Nephron progenitor cell (in vitro differentiated cells): ENCODE measurements at regions not wholly inside any gene's neighbourhood (a gene's known extent, or its start where the extent isn't known, plus 50 kb on each side); places are given as distances from the start of the nearest gene placed in this dataset.
A peak's percentile ranks its signal among the peaks of the same experiment; 100 is the strongest.

Experiments used
- DNase-seq: peaks from one replicate; pipeline ENCODE4 v3.0.0; 2021
- H3K27ac Mint-ChIP-seq: 2 replicates; pipeline ENCODE4 v1.8.0; 2021; ENCODE audit warnings: mild to moderate bottlenecking, moderate library complexity, mixed read lengths
- H3K27me3 Mint-ChIP-seq: 2 replicates; pipeline ENCODE4 v1.8.0; 2021; ENCODE audit warnings: mild to moderate bottlenecking, low read depth, mixed read lengths; ENCODE audit not compliant: poor library complexity
- H3K36me3 Mint-ChIP-seq: 2 replicates; pipeline ENCODE4 v1.8.0; 2021; ENCODE audit warnings: low read depth, mixed read lengths
- H3K4me1 Mint-ChIP-seq: 2 replicates; pipeline ENCODE4 v1.8.0; 2021; ENCODE audit warnings: mixed read lengths
- H3K4me3 Mint-ChIP-seq: 2 replicates; pipeline ENCODE4 v1.8.0; 2021; ENCODE audit warnings: mild to moderate bottlenecking, moderate library complexity, mixed read lengths
- H3K9me3 Mint-ChIP-seq: 2 replicates; pipeline ENCODE4 v1.8.0; 2021; ENCODE audit warnings: mild to moderate bottlenecking, moderate library complexity, mixed read lengths
- CTCF ChIP-seq: fragments of 200-600 bp; sonication (generic); IDR thresholded peaks from 2 replicates; pipeline ENCODE4 v1.5.0; 2021; ENCODE audit warnings: antibody characterized with exemption

DNA sequence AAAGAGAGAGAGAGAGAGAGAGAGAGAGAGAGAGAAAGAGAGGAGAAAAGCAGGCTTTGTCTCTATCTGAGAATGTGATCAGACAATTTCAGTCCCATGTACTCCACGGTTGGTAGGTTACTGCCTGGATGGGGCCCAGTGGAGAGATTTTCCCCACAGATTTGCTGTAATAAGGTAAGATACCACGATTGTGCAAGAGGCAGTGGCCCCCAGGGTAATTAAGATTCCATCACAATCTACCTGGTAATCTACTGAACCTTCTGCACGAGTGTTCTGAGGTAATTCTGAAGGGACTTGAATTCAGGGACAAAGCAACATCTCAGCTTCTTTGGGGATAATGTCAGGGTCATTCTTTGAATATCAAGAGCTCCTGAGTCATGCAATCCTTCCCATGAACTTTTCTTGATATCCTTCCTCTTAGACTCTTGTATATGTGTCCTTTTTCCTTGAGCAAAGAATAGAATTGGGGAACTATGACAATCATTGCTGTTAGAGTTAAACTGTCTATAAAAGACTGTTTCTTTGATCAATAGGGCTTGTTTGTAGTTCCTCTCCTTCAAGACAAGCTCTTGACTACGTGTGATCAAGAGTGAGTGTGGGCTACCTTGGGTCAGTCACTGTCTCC, 306.6 kb downstream of the MAF start:
- H3K27me3 Mint-ChIP-seq = peaks cover 15% of the 10 kb centered on the region
- H3K9me3 Mint-ChIP-seq = peaks cover 4% of the 10 kb centered on the region
- TF ChIP-seq CTCF = no peak
- no peak overlapping the region for H3K4me3 Mint-ChIP-seq
- no peak for DNase-seq
- H3K4me1 Mint-ChIP-seq = peaks cover 42% of the 10 kb centered on the region
- H3K27ac Mint-ChIP-seq = no peak overlapping the region
- no peaks in the 10 kb centered on the region for H3K36me3 Mint-ChIP-seq

- Mint-ChIP-seq H3K9me3 (peaks cover 5% of the 10 kb centered on the region), H3K4me3 (no peak overlapping the region), H3K27ac (no peak overlapping the region), H3K4me1 (peaks cover 23% of the 10 kb centered on the region), H3K36me3 (no peaks in the 10 kb centered on the region), H3K27me3 (peaks cover 11% of the 10 kb centered on the region)
- DNase-seq = no peak
- no peak for TF ChIP-seq CTCF
Observed at GRCh38 chr16:79288066-79288465, 312.5 kb downstream of the MAF start.

GRCh38 chr16:79287424-79287917, 313.1 kb downstream of the MAF start:
- Mint-ChIP-seq H3K4me1 (peaks cover 23% of the 10 kb centered on the region), H3K36me3 (no peaks in the 10 kb centered on the region), H3K27ac (no peak overlapping the region), H3K9me3 (peaks cover 5% of the 10 kb centered on the region), H3K27me3 (peaks cover 10% of the 10 kb centered on the region), H3K4me3 (peak overlapping the region; percentile 1)
- no peak for DNase-seq
- no peak for TF ChIP-seq CTCF

- DNase-seq = peak; percentile 32
- Mint-ChIP-seq H3K27ac (no peak overlapping the region), H3K36me3 (no peaks in the 10 kb centered on the region), H3K27me3 (peaks cover 12% of the 10 kb centered on the region), H3K4me3 (no peak overlapping the region), H3K9me3 (peaks cover 5% of the 10 kb centered on the region), H3K4me1 (peaks cover 23% of the 10 kb centered on the region)
- TF ChIP-seq CTCF = no peak
Observed at GRCh38 chr16:79286646-79287423, 313.7 kb downstream of the MAF start.

DNA sequence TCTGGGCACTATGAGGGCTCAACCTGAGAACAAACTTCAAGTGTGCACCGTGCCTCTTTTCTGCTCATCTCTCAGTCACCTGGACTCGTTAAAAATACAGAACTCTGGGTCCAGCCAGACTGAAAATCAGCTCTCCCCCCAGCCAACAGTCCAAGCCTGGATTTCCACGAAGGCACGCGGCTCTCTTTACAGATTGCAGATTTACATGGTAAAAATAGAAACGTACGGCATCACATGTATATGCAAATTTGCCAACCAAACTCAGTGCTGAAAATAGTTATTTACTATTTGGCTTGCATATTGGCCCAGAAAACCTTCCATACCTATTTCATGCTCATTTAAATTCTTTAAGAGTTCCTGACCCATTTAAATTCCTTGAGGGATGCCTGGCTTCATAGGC, 315.8 kb downstream of the MAF start:
- H3K4me3 Mint-ChIP-seq = no peak overlapping the region
- no peak overlapping the region for H3K27ac Mint-ChIP-seq
- H3K9me3 Mint-ChIP-seq = peaks cover 5% of the 10 kb centered on the region
- TF ChIP-seq CTCF = no peak
- DNase-seq = no peak
- H3K36me3 Mint-ChIP-seq = no peaks in the 10 kb centered on the region
- H3K4me1 Mint-ChIP-seq = peaks cover 27% of the 10 kb centered on the region
- peaks cover 11% of the 10 kb centered on the region for H3K27me3 Mint-ChIP-seq
